Glutamatergic neuron (in vitro differentiated cells): ENCODE measurements at regions not wholly inside any gene's neighbourhood (a gene's known extent, or its start where the extent isn't known, plus 50 kb on each side); places are given as distances from the start of the nearest gene placed in this dataset.

ENCODE experiments used
- DNase-seq: peaks from one replicate; pipeline ENCODE4 v3.0.0; 2022
- H3K27ac Mint-ChIP-seq: one replicate; pipeline ENCODE4 v1.8.0; 2020; ENCODE audit warnings: mild to moderate bottlenecking, mixed read lengths, inconsistent platforms; ENCODE audit not compliant: unreplicated experiment
- H3K27me3 Mint-ChIP-seq: one replicate; pipeline ENCODE4 v1.8.0; 2020; ENCODE audit warnings: mild to moderate bottlenecking, moderate library complexity, mixed read lengths, inconsistent platforms; ENCODE audit not compliant: unreplicated experiment
- H3K36me3 Mint-ChIP-seq: one replicate; pipeline ENCODE4 v1.8.0; 2020; ENCODE audit warnings: mild to moderate bottlenecking, mixed read lengths, inconsistent platforms; ENCODE audit not compliant: unreplicated experiment
- H3K4me1 Mint-ChIP-seq: one replicate; pipeline ENCODE4 v1.8.0; 2020; ENCODE audit warnings: mild to moderate bottlenecking, low read depth, mixed read lengths, inconsistent platforms; ENCODE audit not compliant: unreplicated experiment
- H3K4me3 Mint-ChIP-seq: one replicate; pipeline ENCODE4 v1.8.0; 2020; ENCODE audit warnings: mild to moderate bottlenecking, mixed read lengths, inconsistent platforms; ENCODE audit not compliant: unreplicated experiment
- H3K9me3 Mint-ChIP-seq: one replicate; pipeline ENCODE4 v1.8.0; 2020; ENCODE audit warnings: mild to moderate bottlenecking, moderate library complexity, mixed read lengths, inconsistent platforms; ENCODE audit not compliant: unreplicated experiment
- CTCF ChIP-seq: fragments of 200-600 bp; sonication (generic); IDR thresholded peaks from one replicate; pipeline ENCODE4 v1.5.0; 2021; ENCODE audit not compliant: partially characterized antibody, unreplicated experiment

GRCh38 chr5:52043137-52043536, 659.9 kb downstream of the ISL1 start:
- Mint-ChIP-seq H3K4me3 (no peak overlapping the region), H3K9me3 (peaks cover 6% of the 10 kb centered on the region), H3K36me3 (no peaks in the 10 kb centered on the region), H3K27ac (no peak overlapping the region), H3K27me3 (no peaks in the 10 kb centered on the region), H3K4me1 (peaks cover 9% of the 10 kb centered on the region)
- TF ChIP-seq CTCF: no peak
- no peak for DNase-seq

GRCh38 chr5:52043543-52043942, 660.3 kb downstream of the ISL1 start:
- peaks cover 6% of the 10 kb centered on the region for H3K9me3 Mint-ChIP-seq
- H3K4me1 Mint-ChIP-seq: peaks cover 9% of the 10 kb centered on the region
- no peaks in the 10 kb centered on the region for H3K27me3 Mint-ChIP-seq
- no peak for TF ChIP-seq CTCF
- H3K27ac Mint-ChIP-seq: no peak overlapping the region
- DNase-seq: no peak
- H3K4me3 Mint-ChIP-seq: no peak overlapping the region
- H3K36me3 Mint-ChIP-seq: no peaks in the 10 kb centered on the region

- Mint-ChIP-seq H3K4me3 (no peak overlapping the region), H3K27ac (no peak overlapping the region), H3K36me3 (no peaks in the 10 kb centered on the region), H3K27me3 (no peaks in the 10 kb centered on the region), H3K9me3 (no peaks in the 10 kb centered on the region), H3K4me1 (no peaks in the 10 kb centered on the region)
- DNase-seq: no peak
- no peak for TF ChIP-seq CTCF
Observed at GRCh38 chr5:52051759-52052158, 668.5 kb downstream of the ISL1 start.

- Mint-ChIP-seq H3K27ac (no peak overlapping the region), H3K9me3 (no peaks in the 10 kb centered on the region), H3K36me3 (no peaks in the 10 kb centered on the region), H3K27me3 (no peaks in the 10 kb centered on the region), H3K4me3 (no peak overlapping the region), H3K4me1 (no peaks in the 10 kb centered on the region)
- TF ChIP-seq CTCF: no peak
- DNase-seq: no peak
Observed at GRCh38 chr5:52063186-52063585, 679.9 kb downstream of the ISL1 start.

GRCh38 chr5:52065182-52065581, 681.9 kb downstream of the ISL1 start:
- H3K4me3 Mint-ChIP-seq: no peak overlapping the region
- H3K4me1 Mint-ChIP-seq: no peaks in the 10 kb centered on the region
- H3K9me3 Mint-ChIP-seq: no peaks in the 10 kb centered on the region
- H3K36me3 Mint-ChIP-seq: no peaks in the 10 kb centered on the region
- TF ChIP-seq CTCF: no peak
- no peak overlapping the region for H3K27ac Mint-ChIP-seq
- DNase-seq: no peak
- H3K27me3 Mint-ChIP-seq: no peaks in the 10 kb centered on the region
